OCI-LY3 (cell line): ENCODE measurements at regions not wholly inside any gene's neighbourhood (a gene's known extent, or its start where the extent isn't known, plus 50 kb on each side); places are given as distances from the start of the nearest gene placed in this dataset.

Experiments used
- H2AFZ ChIP-seq: fragments of 200-600, 300-600 bp; shearing (Covaris generic); 2 replicates; pipeline ENCODE4 v1.6.0; 2014; ENCODE audit warnings: antibody characterized with exemption, low read depth, low read length
- H3K27ac ChIP-seq: fragments of 200-600, 300-600 bp; sonication (generic); 2 replicates; pipeline ENCODE4 v1.5.1; 2014; ENCODE audit warnings: mild to moderate bottlenecking, low read length, moderate library complexity, mixed read lengths
- H3K27me3 ChIP-seq: fragments of 200-600, 300-600 bp; sonication (generic); 2 replicates; pipeline ENCODE4 v1.6.1; 2014; ENCODE audit warnings: low read depth, low read length, mixed read lengths
- H3K36me3 ChIP-seq: fragments of 200-600, 300-600 bp; sonication (generic); replicated peaks from 2 replicates; pipeline ENCODE3; 2014; ENCODE audit warnings: low read depth, low read length, mixed read lengths
- H3K4me1 ChIP-seq: fragments of 300-600, 200-600 bp; sonication (generic); 2 replicates; pipeline ENCODE4 v1.6.1; 2014; ENCODE audit warnings: low read length, mixed read lengths
- H3K4me2 ChIP-seq: fragments of 200-600, 300-600 bp; sonication (generic); 2 replicates; pipeline ENCODE4 v1.6.1; 2014; ENCODE audit warnings: low read length, mixed read lengths
- H3K4me3 ChIP-seq: fragments of 300-600, 200-600 bp; sonication (generic); 2 replicates; pipeline ENCODE4 v1.5.1; 2014; ENCODE audit warnings: antibody characterized with exemption, mild to moderate bottlenecking, low read length, moderate library complexity
- H3K79me2 ChIP-seq: fragments of 300-600, 200-600 bp; shearing (Covaris generic); 2 replicates; pipeline ENCODE4 v1.6.1; 2014; ENCODE audit warnings: mild to moderate bottlenecking, low read length, mixed read lengths
- H3K9ac ChIP-seq: fragments of 300-600, 200-600 bp; shearing (Covaris generic); 2 replicates; pipeline ENCODE4 v1.6.0; 2014; ENCODE audit warnings: mild to moderate bottlenecking, low read length, moderate library complexity
- H3K9me3 ChIP-seq: fragments of 200-600, 300-600 bp; shearing (Covaris generic); 2 replicates; pipeline ENCODE4 v1.6.1; 2014; ENCODE audit warnings: low read length, mixed read lengths; ENCODE audit not compliant: insufficient read depth
- H4K20me1 ChIP-seq: fragments of 200-600, 300-600 bp; sonication (generic); 2 replicates; pipeline ENCODE4 v1.6.1; 2016; ENCODE audit warnings: low read length, mixed read lengths; ENCODE audit not compliant: insufficient read depth
- EZH2phosphoT487 ChIP-seq: fragments of 200-600 bp; shearing (Covaris generic); IDR thresholded peaks from 2 replicates; pipeline ENCODE4 v1.6.1; 2018; ENCODE audit warnings: antibody characterized with exemption, mixed run types, low read depth
- TF ChIP-seq, protein P1 (sequence below): fragments of 200-600, 300-600 bp; sonication (generic); IDR thresholded peaks from 2 replicates; pipeline ENCODE4 v1.5.1; 2014; ENCODE audit warnings: antibody characterized with exemption, low read length, low read depth

- Histone ChIP-seq H4K20me1 (no peaks in the 10 kb centered on the region), H3K9ac (no peak overlapping the region), H3K79me2 (no peaks in the 10 kb centered on the region), H3K27ac (no peak overlapping the region), H3K4me2 (no peak overlapping the region), H3K9me3 (no peaks in the 10 kb centered on the region), H2AFZ (no peak overlapping the region), H3K4me3 (no peak overlapping the region), H3K4me1 (no peaks in the 10 kb centered on the region), H3K27me3 (no peaks in the 10 kb centered on the region), H3K36me3 (no peaks in the 10 kb centered on the region)
- TF ChIP-seq EZH2phosphoT487 = no peak
- TF ChIP-seq, protein P1, sequence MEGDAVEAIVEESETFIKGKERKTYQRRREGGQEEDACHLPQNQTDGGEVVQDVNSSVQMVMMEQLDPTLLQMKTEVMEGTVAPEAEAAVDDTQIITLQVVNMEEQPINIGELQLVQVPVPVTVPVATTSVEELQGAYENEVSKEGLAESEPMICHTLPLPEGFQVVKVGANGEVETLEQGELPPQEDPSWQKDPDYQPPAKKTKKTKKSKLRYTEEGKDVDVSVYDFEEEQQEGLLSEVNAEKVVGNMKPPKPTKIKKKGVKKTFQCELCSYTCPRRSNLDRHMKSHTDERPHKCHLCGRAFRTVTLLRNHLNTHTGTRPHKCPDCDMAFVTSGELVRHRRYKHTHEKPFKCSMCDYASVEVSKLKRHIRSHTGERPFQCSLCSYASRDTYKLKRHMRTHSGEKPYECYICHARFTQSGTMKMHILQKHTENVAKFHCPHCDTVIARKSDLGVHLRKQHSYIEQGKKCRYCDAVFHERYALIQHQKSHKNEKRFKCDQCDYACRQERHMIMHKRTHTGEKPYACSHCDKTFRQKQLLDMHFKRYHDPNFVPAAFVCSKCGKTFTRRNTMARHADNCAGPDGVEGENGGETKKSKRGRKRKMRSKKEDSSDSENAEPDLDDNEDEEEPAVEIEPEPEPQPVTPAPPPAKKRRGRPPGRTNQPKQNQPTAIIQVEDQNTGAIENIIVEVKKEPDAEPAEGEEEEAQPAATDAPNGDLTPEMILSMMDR = no peak
These were observed 701.6 kb downstream of the RFPL4B start for GRCh38 chr6:113048741-113049140.

DNA sequence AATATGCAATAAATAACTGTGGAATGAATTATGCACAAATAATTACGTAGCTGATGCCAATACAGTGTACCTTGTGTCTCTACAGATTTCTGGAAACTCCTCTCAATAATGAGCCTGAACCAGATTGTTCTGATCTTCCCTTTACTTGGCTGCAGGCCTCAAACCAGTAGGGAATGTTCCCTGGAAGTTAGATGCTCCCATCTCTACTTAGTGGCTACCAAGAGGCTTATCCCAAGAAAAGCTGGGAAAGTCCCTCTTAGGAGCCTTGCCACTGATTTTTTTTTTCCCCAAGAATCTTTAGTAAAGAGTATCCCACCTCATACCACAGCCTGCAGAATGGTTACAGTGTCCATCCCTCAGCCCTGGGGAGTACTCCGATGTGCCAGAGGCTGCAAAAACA lies 702.1 kb downstream of the RFPL4B start:
- H3K4me3 ChIP-seq = no peak overlapping the region
- no peaks in the 10 kb centered on the region for H3K36me3 ChIP-seq
- H3K27ac ChIP-seq = no peak overlapping the region
- H3K27me3 ChIP-seq = no peaks in the 10 kb centered on the region
- H3K9ac ChIP-seq = no peak overlapping the region
- no peaks in the 10 kb centered on the region for H3K79me2 ChIP-seq
- H3K4me2 ChIP-seq = no peak overlapping the region
- no peaks in the 10 kb centered on the region for H3K4me1 ChIP-seq
- no peak overlapping the region for H2AFZ ChIP-seq
- TF ChIP-seq, protein P1 = no peak
- TF ChIP-seq EZH2phosphoT487 = no peak
- H3K9me3 ChIP-seq = no peaks in the 10 kb centered on the region
- H4K20me1 ChIP-seq = no peaks in the 10 kb centered on the region

DNA sequence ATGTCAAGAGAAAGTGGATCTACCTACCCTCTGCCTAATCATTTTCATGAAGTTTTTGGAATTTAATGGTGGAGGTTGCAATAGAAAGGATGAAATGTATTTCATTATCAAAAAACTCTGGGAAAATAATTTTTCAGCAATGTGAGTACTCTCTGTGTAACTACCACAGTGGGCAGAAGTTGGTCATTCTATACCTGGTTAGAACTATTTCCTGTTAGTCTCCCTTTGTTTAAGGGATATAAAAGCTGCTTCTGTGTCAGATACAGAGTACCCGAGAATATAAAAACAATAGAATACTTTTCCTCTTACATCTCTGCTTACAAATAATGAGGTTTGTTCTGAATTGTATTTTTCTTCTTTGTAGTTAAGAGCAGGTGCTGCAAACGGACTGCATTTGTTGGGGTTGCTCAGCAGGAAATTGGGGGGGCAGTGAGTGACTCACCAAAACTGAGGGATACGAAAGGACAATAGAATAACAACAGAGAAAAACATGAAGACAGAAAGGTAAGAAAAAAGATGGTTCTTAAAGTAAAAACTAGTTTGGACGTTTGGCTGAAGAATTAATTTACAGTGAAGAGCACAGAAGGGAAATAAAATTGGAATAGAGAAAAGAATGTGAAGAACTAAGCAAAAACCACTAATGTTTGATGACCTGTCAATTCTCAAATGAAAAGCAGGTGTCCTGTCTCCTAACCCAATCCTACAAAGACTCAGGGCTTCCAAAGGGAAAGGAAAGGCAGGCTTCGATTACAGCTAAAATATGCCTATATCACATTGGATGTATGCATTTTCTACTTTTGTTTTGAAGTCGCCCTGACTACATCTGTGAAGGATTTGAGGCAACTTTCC lies 703.1 kb downstream of the RFPL4B start:
- H3K4me1 ChIP-seq = no peaks in the 10 kb centered on the region
- no peak overlapping the region for H2AFZ ChIP-seq
- H3K9me3 ChIP-seq = no peaks in the 10 kb centered on the region
- H3K27ac ChIP-seq = no peak overlapping the region
- H4K20me1 ChIP-seq = no peaks in the 10 kb centered on the region
- no peaks in the 10 kb centered on the region for H3K79me2 ChIP-seq
- H3K9ac ChIP-seq = no peak overlapping the region
- no peaks in the 10 kb centered on the region for H3K36me3 ChIP-seq
- H3K27me3 ChIP-seq = no peaks in the 10 kb centered on the region
- H3K4me2 ChIP-seq = no peak overlapping the region
- no peak overlapping the region for H3K4me3 ChIP-seq
- TF ChIP-seq, protein P1 = no peak
- no peak for TF ChIP-seq EZH2phosphoT487

- Histone ChIP-seq H3K4me2 (no peak overlapping the region), H3K4me3 (no peak overlapping the region), H4K20me1 (no peaks in the 10 kb centered on the region), H3K9ac (no peak overlapping the region), H3K27ac (no peak overlapping the region), H3K4me1 (no peaks in the 10 kb centered on the region), H3K36me3 (no peaks in the 10 kb centered on the region), H3K9me3 (no peaks in the 10 kb centered on the region), H2AFZ (no peak overlapping the region), H3K27me3 (no peaks in the 10 kb centered on the region), H3K79me2 (no peaks in the 10 kb centered on the region)
- TF ChIP-seq, protein P1 = no peak
- TF ChIP-seq EZH2phosphoT487 = no peak
These were observed 703.8 kb downstream of the RFPL4B start for GRCh38 chr6:113050979-113051378.
